K562 (cell line): ENCODE measurements at regions not wholly inside any gene's neighbourhood (a gene's known extent, or its start where the extent isn't known, plus 50 kb on each side); places are given as distances from the start of the nearest gene placed in this dataset.
"Not testable (repeated sequence)": the region's sequence is repeated elsewhere in the genome, so short reads cannot be mapped to it uniquely, and the experiment has no call there.

Experiments
- ATAC-seq: fragments of 200-7000 bp; cut with Tn5 transposase; 3 replicates; pipeline ENCODE4 v1.9.1; 2020; ENCODE audit warnings: moderate library complexity
- BruUV-seq: library from RNA; stranded (reverse); fragments of 400-500 nt; replicated peaks from 2 replicates; lab custom pipeline; 2021; lab: Mats Ljungman, UMichigan
- CTCF ChIA-PET: fragments of 300-600 bp; formaldehyde crosslinking; extraction: SDS; loops from one replicate; lab custom pipeline; 2021; ENCODE audit warnings: low intra/inter-chr PET ratio; lab: Yijun Ruan, JAX
- POLR2A ChIA-PET: fragments of 300-600, 350-650 bp; sonication (Branson Sonifier 250); formaldehyde crosslinking; extraction: SDS; loops from one replicate; lab custom pipeline; 2021; ENCODE audit warnings: antibody characterized with exemption, inconsistent platforms; lab: Yijun Ruan, JAX
- DNase-seq, 4 experiments: peaks; one replicate each; pipeline versions ENCODE4 v3.0.0 to v3.0.0-alpha.2; 2011 to 2018; ENCODE audit warnings: low spot score in 3 of 4, mixed read lengths in 3 of 4; ENCODE audit errors: extremely low read depth in 1 of 4
- FAIRE-seq: peaks from 2 replicates; lab custom pipeline; 2011; peaks lifted over from hg19 to GRCh38; lab: Jason Lieb, UNC
- H2AFZ ChIP-seq: 2 replicates; pipeline ENCODE4 v1.6.0; 2011; ENCODE audit warnings: low read depth, low read length, control low read depth, inconsistent platforms
- H3K27ac ChIP-seq: fragments of 200-600 bp; 3 replicates; pipeline ENCODE4 v1.8.0; 2011; ENCODE audit warnings: low read depth, mild to moderate bottlenecking, control low read depth, inconsistent platforms, low read length, moderate library complexity, mixed read lengths; ENCODE audit errors: extremely low read depth
- H3K27me3 ChIP-seq, 2 experiments: fragments of 300-600 bp in 1 of 2; 2 replicates in 1 of 2; 3 replicates in 1 of 2; pipeline versions ENCODE4 v1.6.0 to v1.8.0; 2011; ENCODE audit warnings: inconsistent platforms in 2 of 2, low read length in 2 of 2, mild to moderate bottlenecking in 1 of 2, mixed read lengths in 1 of 2, moderate library complexity in 1 of 2; ENCODE audit not compliant: control insufficient read depth in 2 of 2, insufficient read depth in 2 of 2
- H3K36me3 ChIP-seq: fragments of 300-600 bp; 3 replicates; pipeline ENCODE4 v1.8.0; 2011; ENCODE audit warnings: mild to moderate bottlenecking, low read length, inconsistent platforms; ENCODE audit not compliant: control insufficient read depth, insufficient read depth
- H3K4me1 ChIP-seq, 2 experiments: fragments of 200-600 bp in 1 of 2; replicated peaks in 1 of 2; 2 replicates in 1 of 2; 3 replicates in 1 of 2; pipeline versions ENCODE4 v1.5.1 to v1.8.0; 2011; ENCODE audit warnings: inconsistent platforms in 2 of 2, low read length in 2 of 2, mild to moderate bottlenecking in 1 of 2, mixed read lengths in 1 of 2, moderate library complexity in 1 of 2; ENCODE audit not compliant: control insufficient read depth in 2 of 2, insufficient read depth in 2 of 2
- H3K4me2 ChIP-seq: 2 replicates; pipeline ENCODE4 v1.6.1; 2011; ENCODE audit warnings: low read length, control low read depth, inconsistent platforms, mixed read lengths; ENCODE audit not compliant: insufficient read depth
- H3K4me3 ChIP-seq: fragments of 200-600 bp; sonication (generic), shearing (Covaris generic); 2 replicates; pipeline ENCODE4 v1.5.1; 2016; ENCODE audit warnings: control low read depth, inconsistent platforms
- H3K79me2 ChIP-seq: fragments of 200-600 bp; 3 replicates; pipeline ENCODE4 v1.8.0; 2011; ENCODE audit warnings: low read length, inconsistent platforms; ENCODE audit not compliant: control insufficient read depth, insufficient read depth
- H3K9ac ChIP-seq, 2 experiments: 2 replicates each; pipeline versions ENCODE4 v1.6.0 to v1.6.1; 2011; ENCODE audit warnings: low read depth in 2 of 2, low read length in 2 of 2, control low read depth in 1 of 2, inconsistent platforms in 1 of 2, mild to moderate bottlenecking in 1 of 2, mixed read lengths in 1 of 2; ENCODE audit not compliant: insufficient read depth in 1 of 2
- H3K9me1 ChIP-seq: one replicate; pipeline ENCODE4 v1.6.0; 2011; ENCODE audit warnings: inconsistent platforms, mild to moderate bottlenecking, low read length, moderate library complexity; ENCODE audit not compliant: control insufficient read depth, insufficient read depth
- H3K9me3 ChIP-seq: replicated peaks from 2 replicates; pipeline ENCODE4 v1.5.1; 2011; ENCODE audit warnings: low read depth, low read length, inconsistent platforms; ENCODE audit not compliant: control insufficient read depth, insufficient read depth
- H4K20me1 ChIP-seq: replicated peaks from 2 replicates; pipeline ENCODE4 v1.6.1; 2011; ENCODE audit warnings: low read length, inconsistent platforms, mixed read lengths; ENCODE audit not compliant: control insufficient read depth, insufficient read depth
- WGBS: fragments of 100-300 bp; shearing (Covaris generic); methylation state at CpG from one replicate; pipeline ENCODE4 v1.1.6; 2016; ENCODE audit warnings: low coverage, mixed read lengths; ENCODE audit not compliant: insufficient coverage; ENCODE audit errors: missing lambda C conversion rate; 5-methylcytosine and 5-hydroxymethylcytosine counted together
- in situ Hi-C: fragments of 300-500 bp; cut with MboI; formaldehyde crosslinking; loops from 4 replicates; pipeline ENCODE4 v1.15.0; 2018; ENCODE audit warnings: inconsistent platforms, mixed read lengths
- intact Hi-C: fragments of 100-400 bp; cut with micrococcal nuclease; formaldehyde crosslinking; loops from 2 replicates; pipeline ENCODE4 v1.14.2; 2022

- H3K27me3 ChIP-seq, BruUV-seq, H4K20me1 ChIP-seq, H3K9me3 ChIP-seq, H2AFZ ChIP-seq, FAIRE-seq, DNase-seq, CTCF ChIA-PET, intact Hi-C loops, H3K9me1 ChIP-seq, H3K4me1 ChIP-seq, POLR2A ChIA-PET, H3K4me2 ChIP-seq, H3K36me3 ChIP-seq, H3K4me3 ChIP-seq, in situ Hi-C loops: not testable (repeated sequence)
- no CpG with 5 or more reads among the region's 7 CpGs for WGBS
- Histone ChIP-seq H3K27ac (peak overlapping the region; percentile 66; the same call in 1 of the 3 replicates), H3K9ac (peak overlapping the region in 1 of 2 experiments; percentile 38; a peak in 2 of 4 replicates), H3K79me2 (peaks cover 42% of the 10 kb centered on the region)
- peak; percentile 2; the same call in 1 of the 3 replicates for ATAC-seq
Measured at GRCh38 chr2:111437288-111437990, 316.7 kb downstream of the BCL2L11 start.

DNA sequence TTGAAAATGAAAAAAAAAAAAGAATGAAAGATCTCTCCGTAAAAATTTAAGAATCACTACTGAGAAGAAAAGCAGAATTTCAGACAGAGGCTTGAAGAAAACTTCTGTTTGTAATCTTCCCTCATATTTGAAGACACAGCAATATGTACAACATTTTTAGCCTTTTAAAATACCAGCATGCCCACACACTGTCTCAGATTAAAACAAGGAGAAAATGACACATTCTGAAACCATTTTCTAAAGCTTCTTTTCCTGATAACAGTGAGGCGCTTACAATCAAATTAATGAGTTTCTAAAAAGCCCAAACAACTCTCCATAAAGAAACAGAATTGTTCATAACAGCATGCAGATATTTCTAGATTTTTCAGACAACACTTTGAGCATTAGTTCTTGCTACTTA, 317.4 kb downstream of the BCL2L11 start:
- H3K4me2 ChIP-seq, H3K9me1 ChIP-seq, intact Hi-C loops, in situ Hi-C loops, H3K9me3 ChIP-seq, H3K4me1 ChIP-seq, H3K4me3 ChIP-seq, CTCF ChIA-PET, BruUV-seq, H2AFZ ChIP-seq, POLR2A ChIA-PET, FAIRE-seq, DNase-seq, H4K20me1 ChIP-seq, H3K36me3 ChIP-seq, H3K27me3 ChIP-seq: not testable (repeated sequence)
- H3K9ac ChIP-seq = peak overlapping the region in 1 of 2 experiments; percentile 49; a peak in 1 of 4 replicates
- H3K27ac ChIP-seq = peak overlapping the region; percentile 49; the same call in 2 of the 3 replicates
- H3K79me2 ChIP-seq = peaks cover 38% of the 10 kb centered on the region
- ATAC-seq = peak; percentile 2; the same call in 1 of the 3 replicates
- 15% methylated on average over 2 of the region's 2 CpGs for WGBS

GRCh38 chr2:111439237-111439636, 318.5 kb downstream of the BCL2L11 start:
- H3K27me3 ChIP-seq, H3K36me3 ChIP-seq, H3K9me1 ChIP-seq, DNase-seq, POLR2A ChIA-PET, intact Hi-C loops, H3K4me2 ChIP-seq, H3K4me1 ChIP-seq, H3K9me3 ChIP-seq, FAIRE-seq, in situ Hi-C loops, H3K9ac ChIP-seq, H4K20me1 ChIP-seq, BruUV-seq, CTCF ChIA-PET, H2AFZ ChIP-seq, H3K4me3 ChIP-seq: not testable (repeated sequence)
- peak; percentile 13 for ATAC-seq
- peaks cover 29% of the 10 kb centered on the region for H3K79me2 ChIP-seq
- no CpG with 5 or more reads among the region's 6 CpGs for WGBS
- H3K27ac ChIP-seq = peak overlapping the region; percentile 54; the same call in 1 of the 3 replicates

DNA sequence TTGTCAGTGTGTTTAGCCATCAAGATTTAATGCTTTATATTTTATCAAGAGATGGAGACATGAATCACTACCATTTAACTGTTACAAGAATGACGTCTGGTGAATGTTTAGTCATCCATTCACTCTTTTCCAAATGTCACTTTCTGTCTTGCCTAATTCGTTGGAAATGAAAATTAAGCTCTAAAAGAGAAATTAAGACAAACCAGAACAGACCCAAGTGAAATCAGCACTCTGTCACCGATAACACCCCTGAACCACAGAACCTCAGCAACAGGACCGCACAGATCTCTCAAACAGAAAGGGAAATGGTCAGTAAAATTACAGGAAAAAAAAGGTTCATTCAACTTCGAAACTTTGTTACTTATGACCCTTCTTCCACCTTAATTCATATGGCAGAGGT, 320.9 kb downstream of the BCL2L11 start:
- intact Hi-C loops, CTCF ChIA-PET, H3K4me1 ChIP-seq, DNase-seq, FAIRE-seq, ATAC-seq, H3K9me3 ChIP-seq, H3K4me3 ChIP-seq, H3K9me1 ChIP-seq, BruUV-seq, H3K27me3 ChIP-seq, in situ Hi-C loops, H4K20me1 ChIP-seq, H3K27ac ChIP-seq, H2AFZ ChIP-seq, POLR2A ChIA-PET, H3K36me3 ChIP-seq, H3K9ac ChIP-seq, H3K4me2 ChIP-seq: not testable (repeated sequence)
- peaks cover 26% of the 10 kb centered on the region for H3K79me2 ChIP-seq
- WGBS = 80% methylated on average over 2 of the region's 5 CpGs
